Neural progenitor cell (in vitro differentiated cells): ENCODE measurements at regions not wholly inside any gene's neighbourhood (a gene's known extent, or its start where the extent isn't known, plus 50 kb on each side); places are given as distances from the start of the nearest gene placed in this dataset.

ENCODE experiments used
- CTCF ChIP-seq: fragments of 200-600 bp; sonication (generic); IDR thresholded peaks from 2 replicates; pipeline ENCODE4 v1.5.1; 2017; ENCODE audit warnings: antibody characterized with exemption, mild to moderate bottlenecking
- EZH2 ChIP-seq: fragments of 200-600 bp; sonication (generic); IDR thresholded peaks from 2 replicates; pipeline ENCODE4 v1.6.1; 2017; ENCODE audit warnings: antibody characterized with exemption, mild to moderate bottlenecking, moderate library complexity

- TF ChIP-seq CTCF (no peak), EZH2 (no peak)
Measured at GRCh38 chr13:105089858-105090643, 1445.4 kb downstream of the EFNB2 start.
